Stimulated activated CD4-positive, alpha-beta T cell treated with anti-CD3 and anti-CD28 coated beads, Interleukin-4, amount 100 ng/mL, for 24 hours (primary cell): ENCODE measurements at regions not wholly inside any gene's neighbourhood (a gene's known extent, or its start where the extent isn't known, plus 50 kb on each side); places are given as distances from the start of the nearest gene placed in this dataset.
A peak's percentile ranks its signal among the peaks of the same experiment; 100 is the strongest.

Experiments
- DNase-seq: peaks from one replicate; pipeline ENCODE4 v3.0.0-alpha.2; 2020

GRCh38 chr21:17976691-17977090, 157.5 kb upstream of the C21orf91 start:
- DNase-seq, result no peak

- no peak for DNase-seq
Observed at GRCh38 chr21:17976139-17976538, 157.0 kb upstream of the C21orf91 start.

- DNase-seq, result no peak
Observed at GRCh38 chr21:17967319-17967718, 148.2 kb upstream of the C21orf91 start.

GRCh38 chr21:17964716-17965115, 145.6 kb upstream of the C21orf91 start:
- no peak for DNase-seq

GRCh38 chr21:17964199-17964598, 145.0 kb upstream of the C21orf91 start:
- no peak for DNase-seq

- DNase-seq, result no peak
Observed at GRCh38 chr21:17950591-17950990, 131.4 kb upstream of the C21orf91 start.

- no peak for DNase-seq
Observed at GRCh38 chr21:17949421-17949820, 130.3 kb upstream of the C21orf91 start.

GRCh38 chr21:17947531-17947930, 128.4 kb upstream of the C21orf91 start:
- DNase-seq, result no peak

GRCh38 chr21:17931080-17931479, 111.9 kb upstream of the C21orf91 start:
- peak; percentile 14 for DNase-seq

GRCh38 chr21:17930093-17930492, 110.9 kb upstream of the C21orf91 start:
- DNase-seq, result no peak

GRCh38 chr21:17929510-17929909, 110.4 kb upstream of the C21orf91 start:
- DNase-seq, result no peak

- no peak for DNase-seq
Observed at GRCh38 chr21:17925899-17926298, 106.7 kb upstream of the C21orf91 start.

GRCh38 chr21:17925000-17925610, 105.9 kb upstream of the C21orf91 start:
- peak; percentile 61 for DNase-seq

- no peak for DNase-seq
Observed at GRCh38 chr21:17921579-17922530, 102.7 kb upstream of the C21orf91 start.

GRCh38 chr21:17915976-17916375, 96.8 kb upstream of the C21orf91 start:
- DNase-seq, result no peak

- DNase-seq, result no peak
Observed at GRCh38 chr21:17911628-17912027, 92.5 kb upstream of the C21orf91 start.

GRCh38 chr21:17903929-17904639, 84.9 kb upstream of the C21orf91 start:
- DNase-seq, result no peak

GRCh38 chr21:17903029-17903806, 84.1 kb upstream of the C21orf91 start:
- DNase-seq, result no peak

GRCh38 chr21:17901458-17902079, 82.4 kb upstream of the C21orf91 start:
- no peak for DNase-seq

- no peak for DNase-seq
Observed at GRCh38 chr21:17900990-17901385, 81.8 kb upstream of the C21orf91 start.

GRCh38 chr21:17900281-17900989, 81.3 kb upstream of the C21orf91 start:
- DNase-seq, result no peak

GRCh38 chr21:17889171-17889570, 70.0 kb upstream of the C21orf91 start:
- no peak for DNase-seq
